NCI-H345 treated with DMSO at 0.1 percent for 48 hours (cell line): ENCODE measurements at regions not wholly inside any gene's neighbourhood (a gene's known extent, or its start where the extent isn't known, plus 50 kb on each side); places are given as distances from the start of the nearest gene placed in this dataset.
"Not testable (repeated sequence)": the region's sequence is repeated elsewhere in the genome, so short reads cannot be mapped to it uniquely, and the experiment has no call there.

ENCODE experiments used
- DNase-seq: peaks from one replicate; lab custom pipeline; 2025; ENCODE audit not compliant: unreplicated experiment; lab: John Stamatoyannopoulos, UW

DNA sequence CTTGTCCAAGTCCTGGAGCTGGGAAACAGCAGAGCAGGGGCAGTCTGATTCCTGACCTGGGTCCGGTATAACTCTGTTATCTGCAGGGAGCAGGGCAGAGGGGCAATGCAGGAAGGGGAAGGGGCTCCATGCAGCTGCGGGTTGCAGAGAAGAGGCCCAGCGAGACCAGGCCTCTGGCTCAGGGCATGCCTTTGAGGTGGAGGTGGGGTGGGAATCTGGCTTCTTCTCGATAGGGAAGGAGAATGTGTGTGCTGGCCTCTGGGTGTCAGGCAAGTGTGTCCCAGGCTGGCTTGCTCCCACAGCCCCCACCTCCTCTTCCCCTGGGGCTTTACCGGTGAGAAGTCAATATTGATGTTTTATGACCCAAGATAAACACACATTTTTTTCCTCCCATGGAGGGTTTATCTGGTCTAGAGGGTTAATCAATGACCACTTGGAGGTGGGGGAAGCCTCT is 187.1 kb upstream of the HAAO start:
- no peak for DNase-seq

DNA sequence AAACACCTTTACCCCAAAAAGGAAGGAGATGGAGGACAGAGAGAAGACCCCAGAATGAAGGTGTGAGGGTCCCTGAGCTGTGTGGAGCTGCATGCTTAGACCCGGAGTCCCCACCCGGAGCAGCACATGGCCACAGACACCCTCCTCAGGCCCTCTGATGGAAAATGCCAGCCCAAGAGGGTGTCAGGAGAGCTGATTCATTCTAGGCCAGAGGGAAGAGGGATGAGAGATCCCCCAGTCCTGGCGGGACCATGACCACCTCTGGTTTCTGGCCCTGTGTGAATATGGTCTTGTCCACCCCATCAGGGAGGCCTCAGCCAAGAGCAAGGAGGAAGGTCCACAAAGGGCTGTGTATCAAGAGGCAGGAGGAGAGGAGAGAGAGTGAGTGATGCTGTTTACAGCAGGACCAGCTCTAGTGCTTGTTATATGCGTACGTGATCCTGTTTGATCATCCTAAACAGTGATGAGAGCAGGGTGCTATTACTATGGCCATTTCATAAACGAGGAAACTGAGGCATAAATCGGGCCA is 186.6 kb upstream of the HAAO start:
- no peak for DNase-seq

- DNase-seq: no peak
Observed at GRCh38 chr2:42978175-42978886, 185.9 kb upstream of the HAAO start.

DNA sequence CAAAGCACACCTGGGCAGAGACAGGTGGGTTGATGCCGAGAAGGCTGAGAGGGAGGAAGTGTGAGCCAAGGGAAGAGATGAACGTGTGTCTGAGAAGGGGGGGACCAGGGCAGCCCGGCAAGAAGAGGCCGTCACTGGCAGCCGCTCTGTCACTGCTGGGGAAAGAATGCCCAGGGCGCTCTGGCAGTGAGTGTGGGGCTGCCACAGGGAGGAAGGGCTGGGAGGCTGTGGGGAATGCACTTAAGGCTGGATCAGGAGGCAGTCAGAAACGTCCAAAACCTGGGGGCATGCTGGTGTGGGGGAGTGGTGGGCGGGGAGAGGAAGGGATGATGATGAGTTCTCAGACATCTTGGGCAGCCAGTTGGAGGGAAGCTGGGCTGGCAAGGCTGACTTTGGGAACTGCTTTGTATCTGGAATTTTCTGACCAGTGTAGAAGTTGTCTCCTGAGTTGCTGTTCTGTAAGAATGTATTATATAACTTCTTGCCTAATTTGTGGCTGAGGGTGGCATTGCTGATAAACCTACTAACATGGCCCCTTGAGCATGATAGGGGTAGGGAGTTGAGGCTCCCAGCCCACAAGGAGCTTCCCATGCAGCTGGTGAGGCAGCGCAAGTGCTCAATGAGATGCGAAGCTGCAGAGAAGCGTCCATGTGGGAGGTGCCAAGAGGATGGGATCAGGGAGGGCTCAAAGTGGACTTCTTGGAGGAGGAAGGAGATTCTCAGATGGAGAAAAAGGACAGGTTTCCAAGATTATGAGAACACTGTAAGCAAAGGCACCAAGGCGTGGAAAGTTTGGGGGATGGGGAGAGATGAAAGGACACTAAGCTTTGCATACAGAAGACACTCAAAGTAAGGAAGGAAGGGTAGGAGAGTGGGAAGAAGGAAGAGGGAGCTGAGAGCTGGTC is 185.1 kb upstream of the HAAO start:
- DNase-seq: no peak

DNA sequence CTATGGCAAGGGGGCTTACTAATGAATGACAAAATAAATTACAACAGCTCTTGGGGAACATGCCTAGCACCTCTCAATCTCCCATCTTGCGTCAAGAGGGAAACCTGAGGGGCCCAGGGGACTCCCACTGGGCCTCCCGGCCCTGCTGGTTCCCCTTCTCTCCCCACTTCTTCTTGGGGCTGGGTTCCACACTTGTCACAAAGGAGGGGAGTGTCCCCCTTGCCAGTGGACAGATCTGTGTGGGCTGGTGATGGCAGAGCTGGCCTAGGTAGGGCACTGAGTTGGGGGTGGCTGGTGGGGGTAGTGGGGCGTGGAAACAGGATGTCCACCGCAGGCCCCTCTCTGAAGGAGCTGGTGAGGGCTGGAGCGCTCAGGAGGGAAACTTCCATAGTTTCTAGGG is 184.0 kb upstream of the HAAO start:
- no peak for DNase-seq

DNA sequence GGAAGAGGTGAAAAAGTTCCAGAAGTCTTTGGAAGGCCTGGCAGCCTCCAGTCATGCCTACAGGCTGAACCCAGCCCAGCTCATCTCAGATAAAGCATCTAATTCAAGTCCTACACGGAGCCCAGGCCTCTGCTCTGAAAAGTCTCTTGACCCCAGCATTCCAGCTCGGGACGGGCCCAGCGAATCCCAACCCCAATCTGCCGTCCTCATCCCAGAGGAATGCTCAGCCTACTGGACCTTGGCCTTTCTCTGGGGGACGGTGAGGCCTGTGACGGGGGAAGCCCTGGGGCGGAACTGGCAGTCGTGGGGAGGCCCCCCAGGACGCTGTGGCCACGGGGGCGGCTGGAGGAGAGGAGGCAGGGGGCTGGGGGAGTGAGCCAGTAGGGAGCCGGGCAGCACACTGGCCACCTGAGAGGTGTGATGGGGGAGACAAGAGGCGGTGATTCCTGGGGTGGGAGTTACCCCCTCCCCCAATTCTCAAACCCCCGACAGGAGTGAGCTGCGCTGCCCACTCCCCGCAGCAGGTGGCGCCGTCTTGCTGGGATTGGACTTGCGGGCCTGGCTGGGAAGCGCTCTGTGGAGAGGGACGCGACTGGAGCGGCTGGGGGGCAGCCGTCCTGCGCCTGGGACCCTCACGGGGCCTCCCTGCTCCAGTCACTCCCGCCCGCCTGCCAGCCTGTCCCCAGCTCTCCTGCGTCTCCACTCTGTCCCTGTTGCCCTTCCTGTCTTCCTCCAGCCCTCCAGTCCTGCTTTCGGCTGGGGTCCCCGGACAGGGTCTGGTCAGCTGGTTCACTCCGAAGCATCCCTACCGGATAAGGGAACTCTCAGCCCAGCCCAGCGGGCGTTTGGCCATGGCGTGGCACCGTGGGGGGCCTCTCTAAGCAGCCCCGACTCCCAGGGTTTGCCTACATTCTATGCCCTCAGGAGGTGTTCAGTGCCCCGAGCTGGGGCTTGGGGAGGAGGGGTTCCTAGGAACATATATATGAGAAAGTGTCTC is 182.6 kb upstream of the HAAO start:
- DNase-seq: no peak

DNA sequence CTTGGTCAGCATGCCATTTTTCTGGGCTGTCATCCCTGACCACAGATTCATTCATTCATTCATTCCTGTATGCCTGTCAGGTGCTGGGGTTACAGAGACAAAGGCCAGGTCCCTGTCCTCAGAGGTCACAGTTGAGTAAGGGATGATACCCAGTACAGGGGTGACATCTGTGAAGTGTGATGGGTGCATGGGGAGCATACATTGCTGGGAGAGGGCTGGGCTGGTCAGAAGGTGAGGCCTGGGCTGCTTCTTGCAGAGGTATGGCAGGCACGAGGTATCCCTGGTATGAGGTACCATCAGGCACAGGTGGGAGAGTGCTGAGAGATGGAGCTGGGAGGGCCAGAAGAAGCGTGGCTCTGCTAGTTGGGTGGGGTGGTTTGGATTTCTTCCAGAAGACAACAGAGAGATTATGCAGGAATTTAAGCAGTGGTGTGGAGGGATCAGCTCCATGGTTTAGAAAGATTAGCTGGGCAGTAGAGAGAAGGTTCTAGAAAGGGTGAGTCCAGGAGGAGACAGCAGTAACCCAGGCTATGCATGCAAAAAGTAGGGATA is 181.9 kb upstream of the HAAO start:
- no peak for DNase-seq

GRCh38 chr2:42973726-42974125 is 181.3 kb upstream of the HAAO start:
- DNase-seq: no peak

DNA sequence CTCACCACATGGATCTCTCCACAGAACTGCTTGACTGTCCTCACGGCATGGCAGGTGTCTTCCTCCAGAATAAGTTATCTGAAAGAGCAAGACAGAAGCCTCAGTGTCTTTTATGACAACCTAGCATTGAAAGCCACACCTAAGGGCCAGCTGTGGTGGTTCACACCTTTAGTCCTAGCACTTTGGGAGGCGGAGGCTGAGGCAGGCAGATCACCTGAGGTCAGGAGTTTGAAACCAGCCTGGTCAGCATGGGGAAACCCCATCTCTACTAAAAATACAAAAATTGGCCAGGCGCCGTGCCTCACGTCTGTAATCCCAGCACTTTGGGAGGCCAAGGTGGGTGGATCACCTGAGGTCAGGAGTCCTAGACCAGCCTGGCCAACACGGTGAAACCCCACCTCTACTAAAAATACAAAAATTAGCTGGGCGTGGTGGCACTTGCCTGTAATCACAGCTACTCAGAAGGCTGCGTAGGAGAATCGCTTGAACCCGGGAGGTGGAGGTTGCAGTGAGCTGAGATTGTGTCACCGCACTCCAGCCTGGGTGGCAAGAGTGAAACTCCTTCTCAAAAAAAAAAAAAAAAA is 180.6 kb upstream of the HAAO start:
- DNase-seq: not testable (repeated sequence)

DNA sequence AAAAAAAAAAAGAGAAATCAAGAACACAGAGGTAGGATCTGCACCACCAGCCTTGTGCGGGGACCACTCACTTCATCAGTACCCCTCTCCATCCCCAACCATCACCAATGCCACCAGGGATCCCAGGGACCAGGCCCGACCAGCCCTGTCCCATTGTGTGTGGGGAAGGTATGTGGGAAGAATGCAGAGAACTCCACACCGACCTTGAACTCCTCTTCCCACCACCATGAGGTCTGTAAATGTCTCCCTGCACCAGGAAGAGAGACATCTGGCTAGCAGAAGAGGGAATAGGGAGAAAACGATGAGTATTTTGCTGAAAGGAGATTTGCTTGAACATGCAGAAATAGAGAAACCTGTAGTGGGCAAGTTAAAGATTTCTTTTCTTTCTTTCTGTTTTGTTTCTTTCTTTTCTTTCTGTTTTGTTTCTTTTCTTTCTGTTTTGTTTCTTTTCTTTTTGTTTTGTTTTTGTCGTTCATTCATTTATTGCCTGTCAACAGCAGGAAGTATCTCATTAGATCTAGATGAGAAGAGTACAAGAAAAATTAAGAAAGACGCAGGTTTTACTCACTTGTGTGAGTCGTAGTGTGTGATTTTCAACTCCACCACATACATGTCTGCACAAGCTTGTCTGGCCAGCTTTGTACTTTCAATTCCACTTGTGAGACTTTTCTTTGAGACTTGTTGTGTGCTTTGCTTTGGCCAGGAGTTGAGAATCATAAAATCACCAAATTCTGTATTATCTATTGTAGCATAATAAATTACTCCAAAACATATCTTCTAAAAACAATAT is 179.8 kb upstream of the HAAO start:
- DNase-seq: no peak

- DNase-seq: no peak
Observed at GRCh38 chr2:42971381-42971780, 179.0 kb upstream of the HAAO start.

- no peak for DNase-seq
Observed at GRCh38 chr2:42970151-42970550, 177.8 kb upstream of the HAAO start.

- no peak for DNase-seq
Observed at GRCh38 chr2:42969231-42970150, 177.1 kb upstream of the HAAO start.

- DNase-seq: no peak
Observed at GRCh38 chr2:42967959-42968674, 175.7 kb upstream of the HAAO start.

DNA sequence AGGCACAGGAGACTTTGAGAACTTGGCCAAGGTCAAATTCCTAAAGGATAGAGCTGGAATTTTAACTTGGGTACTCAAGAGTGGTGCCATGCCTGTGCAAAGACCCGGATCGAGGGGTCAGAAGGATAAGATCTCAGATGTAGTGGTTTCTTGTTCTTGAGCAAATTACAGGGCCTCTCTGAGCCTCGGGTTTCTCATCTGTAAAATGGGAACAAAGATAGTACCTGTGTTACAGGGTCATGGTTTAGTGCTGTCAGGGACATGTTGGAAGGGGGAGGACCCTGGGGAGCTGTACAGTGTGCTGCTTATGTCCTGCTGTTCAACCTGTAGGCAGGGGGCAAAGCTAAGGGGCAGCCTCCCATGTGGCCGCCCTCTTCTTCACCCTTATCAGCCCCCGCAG is 173.5 kb upstream of the HAAO start:
- no peak for DNase-seq

DNA sequence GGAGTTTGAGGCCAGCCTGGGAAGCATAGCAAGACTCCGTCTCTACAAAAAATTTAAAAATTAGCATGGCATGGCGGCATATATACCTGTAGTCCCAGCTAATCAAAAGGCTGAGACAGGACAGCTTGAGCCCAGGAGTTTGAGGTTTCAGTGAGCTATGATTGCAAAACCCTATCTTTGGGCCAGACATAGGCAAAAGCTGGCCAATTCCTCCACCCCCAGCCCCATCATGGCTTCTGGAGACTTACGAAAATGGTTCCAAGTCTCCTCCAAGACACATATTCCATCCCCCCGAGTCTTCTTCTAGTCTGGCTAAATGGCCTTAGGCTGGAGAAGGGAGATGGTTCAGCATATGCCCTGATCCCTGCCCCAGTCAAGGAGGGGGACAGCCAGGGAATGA is 172.8 kb upstream of the HAAO start:
- no peak for DNase-seq

GRCh38 chr2:42964439-42965083 is 172.2 kb upstream of the HAAO start:
- no peak for DNase-seq
